ENCODE measurements at regions not wholly inside any gene's neighbourhood (a gene's known extent, or its start where the extent isn't known, plus 50 kb on each side); places are given as distances from the start of the nearest gene placed in this dataset.

DNA sequence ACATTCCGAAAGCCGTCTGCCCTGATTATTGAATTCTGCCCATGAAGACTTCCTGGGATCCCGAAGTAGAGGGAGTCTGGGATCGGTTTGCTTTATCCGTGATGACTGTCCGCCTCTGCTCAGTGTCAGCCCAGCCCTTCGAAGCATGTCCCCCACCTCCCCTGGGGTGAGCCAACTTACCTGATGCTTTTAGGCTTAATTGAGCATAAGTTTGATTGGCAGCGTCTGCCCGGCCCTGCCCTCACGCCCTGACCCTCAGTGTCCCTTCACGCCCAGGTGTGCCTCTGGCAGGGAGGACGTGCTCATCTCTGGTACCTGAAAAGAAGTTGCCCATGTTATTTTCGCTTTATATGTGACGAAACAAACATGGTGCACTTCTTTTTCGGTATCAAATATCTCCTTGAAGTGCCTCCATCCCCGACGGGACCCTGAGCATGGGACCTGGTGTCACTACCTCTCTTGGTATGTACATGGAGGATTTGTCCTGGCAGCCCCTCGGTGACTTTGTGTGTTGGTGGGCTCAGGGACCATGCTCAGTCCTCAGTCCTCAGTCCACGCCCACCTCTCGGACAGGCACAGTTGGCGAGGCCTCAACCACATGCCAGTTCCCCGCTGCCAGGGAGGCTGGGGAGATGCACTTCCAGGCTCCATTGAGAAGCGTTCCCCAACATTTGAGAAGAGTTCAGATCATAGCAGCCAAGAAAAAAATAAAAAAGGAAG, 130.1 kb upstream of the RTL1 start:
- POLR2A ChIA-PET (ENCODE audit: low non-redundant PET), result no interaction called here
- intact Hi-C loops (cut with micrococcal nuclease; ENCODE audit: unreplicated experiment), result no loop called here

DNA sequence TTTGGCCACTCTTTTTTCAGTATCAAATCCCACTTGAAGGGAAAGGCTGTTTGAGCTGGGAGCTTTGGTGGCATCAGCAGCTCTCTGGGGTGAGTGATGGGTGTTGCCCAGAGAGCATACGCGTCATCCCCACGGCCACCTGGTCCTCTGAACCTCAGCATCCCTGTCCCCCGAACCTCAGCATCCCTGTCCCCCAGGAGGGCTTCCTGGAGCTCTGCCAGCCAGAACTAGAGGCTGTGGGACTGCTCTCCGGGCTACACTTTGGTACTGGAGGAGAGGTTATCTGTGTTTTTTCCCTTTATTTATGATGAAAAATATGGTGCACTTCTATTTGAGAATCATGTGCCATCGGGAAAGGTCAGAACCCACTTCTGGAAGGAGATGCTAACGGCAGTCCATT, 131.5 kb upstream of the RTL1 start:
- Histone ChIP-seq H3K4me3 (ENCODE audit: low read depth, low read length, poor library complexity, severe bottlenecking) (no peak overlapping the region), H3K27ac (ENCODE audit: low read depth, low read length, poor library complexity, severe bottlenecking) (no peak overlapping the region), H3K4me1 (ENCODE audit: insufficient read depth, low read length, poor library complexity, severe bottlenecking) (no peaks in the 10 kb centered on the region), H3K9me3 (ENCODE audit: low read depth, low read length, poor library complexity, severe bottlenecking) (no peaks in the 10 kb centered on the region), H3K36me3 (ENCODE audit: insufficient read depth, low read length, poor library complexity, severe bottlenecking) (no peaks in the 10 kb centered on the region), H3K27me3 (replicated peaks; ENCODE audit: insufficient read depth, low read depth, low read length, poor library complexity) (no peaks in the 10 kb centered on the region)
- ChIA-PET POLR2A (ENCODE audit: low non-redundant PET) (no interaction called here), CTCF (no interaction called here)
- TF ChIP-seq, protein P1, sequence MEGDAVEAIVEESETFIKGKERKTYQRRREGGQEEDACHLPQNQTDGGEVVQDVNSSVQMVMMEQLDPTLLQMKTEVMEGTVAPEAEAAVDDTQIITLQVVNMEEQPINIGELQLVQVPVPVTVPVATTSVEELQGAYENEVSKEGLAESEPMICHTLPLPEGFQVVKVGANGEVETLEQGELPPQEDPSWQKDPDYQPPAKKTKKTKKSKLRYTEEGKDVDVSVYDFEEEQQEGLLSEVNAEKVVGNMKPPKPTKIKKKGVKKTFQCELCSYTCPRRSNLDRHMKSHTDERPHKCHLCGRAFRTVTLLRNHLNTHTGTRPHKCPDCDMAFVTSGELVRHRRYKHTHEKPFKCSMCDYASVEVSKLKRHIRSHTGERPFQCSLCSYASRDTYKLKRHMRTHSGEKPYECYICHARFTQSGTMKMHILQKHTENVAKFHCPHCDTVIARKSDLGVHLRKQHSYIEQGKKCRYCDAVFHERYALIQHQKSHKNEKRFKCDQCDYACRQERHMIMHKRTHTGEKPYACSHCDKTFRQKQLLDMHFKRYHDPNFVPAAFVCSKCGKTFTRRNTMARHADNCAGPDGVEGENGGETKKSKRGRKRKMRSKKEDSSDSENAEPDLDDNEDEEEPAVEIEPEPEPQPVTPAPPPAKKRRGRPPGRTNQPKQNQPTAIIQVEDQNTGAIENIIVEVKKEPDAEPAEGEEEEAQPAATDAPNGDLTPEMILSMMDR (conservative IDR thresholded peaks at IDR 0.05; ENCODE audit: low read depth, low read length), result no peak
- TF ChIP-seq EZH2 (IDR thresholded peaks at IDR 0.05; ENCODE audit: borderline replicate concordance, low read depth, low read length, poor library complexity, severe bottlenecking), result no peak
- BruUV-seq (replicated peaks), result no TSS peak
- no peak for DNase-seq (ENCODE audit: low spot score)
- intact Hi-C loops (cut with micrococcal nuclease; ENCODE audit: unreplicated experiment), result no loop called here

More for the DNA sequence above, 130.1 kb upstream of the RTL1 start:
- no peak for DNase-seq (ENCODE audit: low spot score)
- H3K4me3 ChIP-seq (ENCODE audit: low read depth, low read length, poor library complexity, severe bottlenecking), result no peak overlapping the region
- H3K9me3 ChIP-seq (ENCODE audit: low read depth, low read length, poor library complexity, severe bottlenecking), result no peaks in the 10 kb centered on the region
- no peak overlapping the region for H3K27ac ChIP-seq (ENCODE audit: low read depth, low read length, poor library complexity, severe bottlenecking)
- no peaks in the 10 kb centered on the region for H3K36me3 ChIP-seq (ENCODE audit: insufficient read depth, low read length, poor library complexity, severe bottlenecking)
- no peak for TF ChIP-seq EZH2 (IDR thresholded peaks at IDR 0.05; ENCODE audit: borderline replicate concordance, low read depth, low read length, poor library complexity, severe bottlenecking)
- TF ChIP-seq, protein P1 (conservative IDR thresholded peaks at IDR 0.05; ENCODE audit: low read depth, low read length), result no peak
- CTCF ChIA-PET, result no interaction called here
- no TSS peak for BruUV-seq (replicated peaks)
- H3K4me1 ChIP-seq (ENCODE audit: insufficient read depth, low read length, poor library complexity, severe bottlenecking), result no peaks in the 10 kb centered on the region
- no peaks in the 10 kb centered on the region for H3K27me3 ChIP-seq (replicated peaks; ENCODE audit: insufficient read depth, low read depth, low read length, poor library complexity)

DNA sequence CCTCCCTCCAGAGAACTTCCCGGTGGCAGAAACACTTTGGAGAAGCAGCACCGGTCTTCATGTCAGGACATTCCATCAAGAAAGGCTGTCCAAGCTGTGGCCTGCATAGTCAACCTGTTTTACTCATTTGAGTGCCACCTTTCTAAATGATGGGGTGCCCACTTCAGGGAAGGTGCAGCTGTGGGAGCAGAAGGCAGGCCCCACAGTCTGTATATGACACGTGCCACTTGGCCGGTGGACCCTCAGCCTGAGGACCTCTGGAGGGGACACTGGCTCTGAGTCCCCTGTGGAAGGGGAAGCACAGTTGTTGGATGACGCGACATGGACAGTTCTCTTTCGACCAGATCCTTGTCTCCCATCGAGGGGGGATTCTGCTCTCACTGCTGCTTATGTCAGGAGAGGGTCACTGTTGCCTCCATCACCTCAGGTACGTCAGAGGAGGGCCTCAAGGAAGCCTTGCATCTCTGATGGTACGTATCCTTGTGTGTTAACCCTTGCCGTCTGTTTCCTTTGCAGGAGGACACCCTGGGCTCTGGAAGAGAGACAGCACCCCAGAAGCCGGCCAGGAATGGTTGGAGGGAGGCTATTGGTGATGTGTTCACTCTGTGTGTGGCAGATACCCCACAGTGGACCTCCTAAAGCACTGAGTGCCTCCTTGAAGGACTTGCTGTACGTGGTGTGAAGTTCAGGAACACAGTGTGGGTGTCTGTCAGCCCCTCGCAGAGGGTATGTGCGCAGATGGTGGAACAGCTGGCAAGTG, 132.1 kb upstream of the RTL1 start:
- no peaks in the 10 kb centered on the region for H3K4me1 ChIP-seq (ENCODE audit: insufficient read depth, low read length, poor library complexity, severe bottlenecking)
- no peak overlapping the region for H3K4me3 ChIP-seq (ENCODE audit: low read depth, low read length, poor library complexity, severe bottlenecking)
- H3K27me3 ChIP-seq (replicated peaks; ENCODE audit: insufficient read depth, low read depth, low read length, poor library complexity), result no peaks in the 10 kb centered on the region
- no peak overlapping the region for H3K27ac ChIP-seq (ENCODE audit: low read depth, low read length, poor library complexity, severe bottlenecking)
- TF ChIP-seq, protein P1 (conservative IDR thresholded peaks at IDR 0.05; ENCODE audit: low read depth, low read length), result no peak
- no peak for TF ChIP-seq EZH2 (IDR thresholded peaks at IDR 0.05; ENCODE audit: borderline replicate concordance, low read depth, low read length, poor library complexity, severe bottlenecking)
- BruUV-seq (replicated peaks), result no TSS peak
- H3K36me3 ChIP-seq (ENCODE audit: insufficient read depth, low read length, poor library complexity, severe bottlenecking), result no peaks in the 10 kb centered on the region
- intact Hi-C loops (cut with micrococcal nuclease; ENCODE audit: unreplicated experiment), result no loop called here
- ChIA-PET POLR2A (ENCODE audit: low non-redundant PET) (no interaction called here), CTCF (no interaction called here)
- no peaks in the 10 kb centered on the region for H3K9me3 ChIP-seq (ENCODE audit: low read depth, low read length, poor library complexity, severe bottlenecking)
- no peak for DNase-seq (ENCODE audit: low spot score)

All from A673 (cell line).